Esophagus squamous epithelium (tissue), 5 donors: ENCODE measurements at regions not wholly inside any gene's neighbourhood (a gene's known extent, or its start where the extent isn't known, plus 50 kb on each side); places are given as distances from the start of the nearest gene placed in this dataset.

Experiments
- DNase-seq: peaks from one replicate; lab custom pipeline; 2025; lab: John Stamatoyannopoulos, UW
- H3K27ac ChIP-seq, 4 donors: fragments of 200-600 bp; sonication (generic); one replicate each; pipeline ENCODE4 v1.5.1; 2016 to 2019; ENCODE audit warnings: mild to moderate bottlenecking in 1 of 4
- H3K27me3 ChIP-seq, 4 donors: fragments of 200-600 bp; sonication (generic); 1 replicate in 3 of 4; 2 replicates in 1 of 4; pipeline versions ENCODE4 v1.5.1 to v1.6.0; 2017 to 2021; ENCODE audit warnings: antibody characterized with exemption in 1 of 4
- H3K36me3 ChIP-seq, 3 donors: fragments of 200-600 bp; sonication (generic); one replicate each; pipeline ENCODE4 v1.5.1; 2016 to 2019
- H3K4me1 ChIP-seq, 3 donors: fragments of 200-600 bp; sonication (generic); one replicate each; pipeline ENCODE4 v1.5.1; 2017 to 2019
- H3K4me3 ChIP-seq, 4 donors: fragments of 200-600 bp; sonication (generic); 1 replicate in 3 of 4; 2 replicates in 1 of 4; pipeline ENCODE4 v1.5.1; 2016 to 2019; ENCODE audit warnings: mild to moderate bottlenecking in 2 of 4, moderate library complexity in 1 of 4
- H3K9me3 ChIP-seq, 3 donors: fragments of 200-600 bp; sonication (generic); one replicate each; pipeline ENCODE4 v1.5.1; 2016 to 2019
- CTCF ChIP-seq, 6 experiments: fragments of 450-650 bp in 4 of 6; fragments of 200-600 bp in 2 of 6; sonication (generic) in 2 of 6; IDR thresholded peaks; one replicate each; pipeline ENCODE4 v1.5.1; 2016 to 2019; ENCODE audit warnings: antibody characterized with exemption in 6 of 6, mild to moderate bottlenecking in 4 of 6, moderate library complexity in 4 of 6
- POLR2A ChIP-seq, 4 donors: fragments of 450-650 bp; IDR thresholded peaks; one replicate each; pipeline ENCODE4 v1.6.1; 2017; ENCODE audit warnings: antibody characterized with exemption in 4 of 4, mild to moderate bottlenecking in 4 of 4, moderate library complexity in 3 of 4
- WGBS, 2 donors: methylation state at CpG; one replicate each; pipeline ENCODE4 v1.1.5; 2018; 5-methylcytosine and 5-hydroxymethylcytosine counted together
- intact Hi-C: fragments of 100-400 bp; cut with DNase I; formaldehyde crosslinking; loops from one replicate; pipeline ENCODE4 v1.15.0; 2022
- donor health status: DM: yes; HTN: yes; CAD: no.

GRCh38 chr11:106152013-106152412 is 74.6 kb downstream of the AASDHPPT start:
- peaks cover 0 to 12% (median 3%) of the 10 kb centered on the region in 3 donors for H3K4me1 ChIP-seq
- no peaks in the 10 kb centered on the region for H3K27me3 ChIP-seq
- WGBS, 2 donors, result 10 to 17% methylated on average over 2 of the region's 2 CpGs
- DNase-seq, result no peak
- H3K27ac ChIP-seq, result no peak overlapping the region
- TF ChIP-seq POLR2A (IDR thresholded peaks at IDR 0.05), result no peak
- peak in 4 of 6 experiments; percentile 20 to 56 (median 30) for TF ChIP-seq CTCF (IDR thresholded peaks at IDR 0.05)
- no peaks in the 10 kb centered on the region for H3K9me3 ChIP-seq
- H3K4me3 ChIP-seq, result no peak overlapping the region
- intact Hi-C loops, result no loop called here
- no peaks in the 10 kb centered on the region for H3K36me3 ChIP-seq

- no peak overlapping the region for H3K27ac ChIP-seq
- peaks cover 0 to 12% (median 3%) of the 10 kb centered on the region in 3 donors for H3K4me1 ChIP-seq
- no peak overlapping the region for H3K4me3 ChIP-seq
- WGBS, 2 donors, result 0% methylated on average over 1 of the region's 1 CpG
- TF ChIP-seq POLR2A (IDR thresholded peaks at IDR 0.05) (no peak), CTCF (IDR thresholded peaks at IDR 0.05) (no peak)
- H3K36me3 ChIP-seq, result no peaks in the 10 kb centered on the region
- no peak for DNase-seq
- intact Hi-C loops, result no loop called here
- H3K9me3 ChIP-seq, result no peaks in the 10 kb centered on the region
- H3K27me3 ChIP-seq, result no peaks in the 10 kb centered on the region
Measured at GRCh38 chr11:106152824-106153223, 75.4 kb downstream of the AASDHPPT start.

DNA sequence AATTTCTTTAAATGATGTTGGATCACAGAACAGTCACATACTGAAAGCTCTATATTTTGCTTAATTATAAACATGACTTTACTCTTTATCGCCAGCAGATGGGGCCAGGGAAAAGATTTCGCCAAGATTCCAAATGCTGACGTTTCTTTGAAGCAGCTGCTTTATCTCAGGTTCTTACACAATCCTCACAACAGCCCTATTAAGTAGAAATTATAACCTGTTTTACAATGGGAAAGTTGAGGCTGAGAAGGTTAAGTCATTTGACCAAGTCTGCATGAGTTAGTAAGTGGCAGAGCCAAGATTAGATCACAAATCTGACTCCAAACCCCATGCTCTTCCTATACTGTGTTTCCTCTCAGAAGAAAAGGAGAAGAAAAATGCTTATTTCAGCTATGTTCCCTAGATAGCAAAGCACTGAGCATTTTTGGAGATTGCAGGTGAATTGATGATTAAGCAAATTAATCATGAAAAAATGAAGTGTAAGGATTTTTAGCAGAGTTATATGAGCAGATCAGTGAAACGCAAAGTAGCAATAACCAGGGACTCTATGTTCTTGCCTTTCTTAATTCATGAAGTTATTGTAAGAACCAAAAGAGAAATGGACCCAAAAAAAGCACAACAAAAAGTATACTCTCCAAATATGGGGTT is 79.0 kb downstream of the AASDHPPT start:
- WGBS, 2 donors, result 20 to 25% methylated on average over 4 of the region's 4 CpGs
- TF ChIP-seq CTCF (IDR thresholded peaks at IDR 0.05) (peak in 5 of 6 experiments; percentile 41 to 67 (median 48)), POLR2A (IDR thresholded peaks at IDR 0.05) (no peak)
- no peak overlapping the region for H3K27ac ChIP-seq
- DNase-seq, result no peak
- no peak overlapping the region for H3K4me3 ChIP-seq
- peaks cover 0 to 12% (median 3%) of the 10 kb centered on the region in 3 donors for H3K4me1 ChIP-seq
- H3K27me3 ChIP-seq, result no peaks in the 10 kb centered on the region
- intact Hi-C loops, result no loop called here
- H3K36me3 ChIP-seq, result no peaks in the 10 kb centered on the region
- H3K9me3 ChIP-seq, result peaks cover 0 to 8% (median 0%) of the 10 kb centered on the region in 3 donors

DNA sequence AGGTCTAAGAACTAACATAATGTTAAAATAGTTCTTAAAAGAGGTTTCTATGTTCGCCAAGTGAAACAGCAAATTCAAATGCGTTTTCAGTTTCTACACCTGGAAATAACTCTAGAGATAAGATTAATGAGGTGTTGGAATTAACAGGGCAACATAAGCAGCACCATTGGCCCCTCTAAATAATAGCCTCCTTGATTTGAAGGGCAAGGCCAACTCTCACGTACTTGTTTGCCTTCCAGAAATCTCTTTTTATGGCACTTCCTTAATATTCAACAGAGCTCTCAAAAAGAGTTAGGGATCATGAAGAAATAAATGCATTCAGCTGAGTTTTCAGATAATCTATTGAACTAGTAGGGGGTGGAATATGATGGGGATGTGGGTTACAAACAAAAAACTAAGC is 80.9 kb downstream of the AASDHPPT start:
- H3K9me3 ChIP-seq, result peaks cover 0 to 10% (median 0%) of the 10 kb centered on the region in 3 donors
- WGBS, 2 donors, result 69 to 70% methylated on average over 3 of the region's 3 CpGs
- H3K4me3 ChIP-seq, result no peak overlapping the region
- DNase-seq, result no peak
- no peak for TF ChIP-seq POLR2A (IDR thresholded peaks at IDR 0.05)
- no peak for TF ChIP-seq CTCF (IDR thresholded peaks at IDR 0.05)
- H3K4me1 ChIP-seq, result peaks cover 0 to 17% (median 3%) of the 10 kb centered on the region in 3 donors
- no peak overlapping the region for H3K27ac ChIP-seq
- intact Hi-C loops, result no loop called here
- H3K27me3 ChIP-seq, result no peaks in the 10 kb centered on the region
- no peaks in the 10 kb centered on the region for H3K36me3 ChIP-seq

GRCh38 chr11:106159836-106160235 is 82.4 kb downstream of the AASDHPPT start:
- Histone ChIP-seq H3K4me3 (no peak overlapping the region), H3K27ac (no peak overlapping the region), H3K36me3 (no peaks in the 10 kb centered on the region), H3K4me1 (peaks cover 0 to 17% (median 3%) of the 10 kb centered on the region in 3 donors), H3K9me3 (peaks cover 0 to 10% (median 0%) of the 10 kb centered on the region in 3 donors), H3K27me3 (no peaks in the 10 kb centered on the region)
- intact Hi-C loops, result no loop called here
- TF ChIP-seq POLR2A (IDR thresholded peaks at IDR 0.05) (no peak), CTCF (IDR thresholded peaks at IDR 0.05) (no peak)
- DNase-seq, result no peak
